HG03064 (cell line): ENCODE measurements at regions not wholly inside any gene's neighbourhood (a gene's known extent, or its start where the extent isn't known, plus 50 kb on each side); places are given as distances from the start of the nearest gene placed in this dataset.

Experiments
- ATAC-seq: cut with Tn5 transposase; IDR thresholded peaks from one replicate; pipeline ENCODE4 v1.9.1; 2021; ENCODE audit warnings: low read depth; ENCODE audit not compliant: unreplicated experiment

GRCh38 chr5:155068616-155069100 is 55.1 kb downstream of the KIF4B start:
- no peak for ATAC-seq

- no peak for ATAC-seq
Observed at GRCh38 chr5:155069961-155070360, 56.4 kb downstream of the KIF4B start.

DNA sequence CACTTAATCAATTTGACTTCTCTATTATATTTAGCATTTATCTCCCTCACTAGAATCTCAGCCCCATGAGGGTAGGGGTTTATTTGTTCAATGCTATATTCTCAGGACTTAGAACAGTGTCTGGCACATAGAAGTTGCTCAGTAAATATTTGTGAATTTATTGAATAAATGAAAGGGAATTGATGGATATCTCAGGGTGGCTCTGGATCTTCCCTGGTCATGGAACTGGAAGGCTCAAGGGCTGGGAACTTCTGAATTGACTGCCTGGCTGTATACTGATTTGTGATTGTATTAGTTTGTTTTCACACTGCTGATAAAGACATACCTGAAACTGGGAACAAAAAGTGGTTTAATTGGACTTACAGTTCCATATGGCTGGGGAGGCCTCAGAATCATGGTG is 57.2 kb downstream of the KIF4B start:
- ATAC-seq = no peak

DNA sequence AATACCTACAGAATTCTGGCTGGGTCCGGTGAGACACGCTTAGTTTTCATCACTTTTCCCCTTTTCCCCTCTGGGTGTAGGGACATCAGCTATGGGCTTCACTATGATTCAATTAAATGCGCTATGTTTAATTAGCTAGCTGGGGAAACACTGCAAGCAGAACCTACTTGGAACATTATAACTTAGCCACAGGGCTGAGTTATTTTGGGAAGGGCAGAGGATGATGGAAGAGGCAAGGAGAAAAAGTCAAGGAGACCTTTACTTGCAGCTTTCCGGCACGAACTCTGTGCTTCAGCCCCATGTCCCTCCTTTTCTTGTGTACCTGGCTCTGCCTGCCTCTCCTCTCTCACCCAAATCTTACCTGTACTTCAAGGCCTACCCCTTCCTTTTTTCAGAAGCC is 62.8 kb downstream of the KIF4B start:
- no peak for ATAC-seq

GRCh38 chr5:155079698-155080097 is 66.1 kb downstream of the KIF4B start:
- no peak for ATAC-seq

DNA sequence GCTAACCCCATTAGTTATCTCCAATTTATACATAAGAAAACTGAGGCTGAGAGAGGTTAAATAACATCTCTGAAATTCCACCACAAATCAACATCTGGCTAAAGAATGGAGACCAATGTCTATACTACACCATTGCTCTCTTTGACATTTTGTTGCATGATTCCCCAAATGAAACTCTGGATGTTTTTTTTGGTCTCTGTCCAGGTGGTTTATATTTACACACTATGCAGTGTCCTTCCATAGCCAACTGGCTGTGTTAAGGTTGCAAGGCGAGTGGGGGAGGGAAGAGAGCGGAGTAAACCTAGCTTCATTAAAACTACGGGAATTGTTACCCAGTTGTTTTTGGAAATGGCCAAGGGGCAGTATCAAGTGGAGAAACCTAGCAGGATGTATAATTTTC is 67.2 kb downstream of the KIF4B start:
- ATAC-seq = no peak

GRCh38 chr5:155081618-155082017 is 68.1 kb downstream of the KIF4B start:
- no peak for ATAC-seq

DNA sequence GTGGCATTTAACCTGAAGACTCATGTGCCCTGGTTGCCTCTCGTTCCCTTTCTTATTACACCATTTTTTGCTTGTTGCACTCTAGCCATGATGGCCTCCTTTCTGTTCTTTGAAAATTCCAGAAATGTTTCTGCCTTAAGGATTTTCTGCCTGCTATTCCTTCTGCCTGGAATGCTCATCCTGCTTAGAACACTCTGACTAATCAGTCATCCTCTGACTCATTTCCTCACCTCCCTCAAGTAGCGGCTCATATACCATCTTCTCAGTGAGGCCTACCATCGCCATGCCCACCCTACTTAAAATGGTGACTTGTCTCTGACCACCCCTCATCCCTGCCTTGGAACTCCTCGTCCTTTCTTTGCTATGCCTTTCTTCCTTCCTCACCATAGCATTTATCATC is 68.8 kb downstream of the KIF4B start:
- ATAC-seq = no peak

DNA sequence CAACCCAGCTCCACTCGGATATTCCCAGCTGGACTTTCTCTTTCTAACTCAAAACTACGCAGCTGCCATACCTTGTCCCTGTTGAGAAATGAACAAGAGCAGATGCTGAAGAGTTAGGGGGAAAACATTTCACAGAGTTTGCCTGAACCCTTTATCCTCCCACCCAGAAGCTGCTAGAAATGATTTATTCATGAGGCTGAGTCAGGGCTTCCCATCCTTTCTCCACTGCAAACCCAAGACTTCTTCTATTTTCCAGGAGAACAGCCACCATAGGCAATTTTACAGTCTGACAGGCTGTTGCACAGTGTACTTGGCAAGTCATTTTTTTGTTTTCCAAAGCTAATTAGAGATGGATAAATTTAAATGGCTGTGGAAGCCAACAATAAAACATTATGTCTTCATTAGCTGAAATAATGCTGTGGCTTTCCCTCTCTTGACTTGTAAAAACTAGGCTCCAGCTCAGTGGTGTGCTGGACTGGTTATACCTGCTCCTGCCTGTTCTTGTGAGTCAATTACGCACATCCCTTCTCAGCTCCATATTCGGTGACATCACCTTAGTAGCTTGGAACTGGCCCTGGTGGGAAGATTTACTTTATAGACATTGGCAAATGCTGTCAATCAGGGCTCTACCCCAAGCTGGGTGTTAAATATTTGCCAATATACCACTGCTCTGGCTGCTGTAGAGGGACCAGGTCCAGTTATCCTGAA is 71.9 kb downstream of the KIF4B start:
- ATAC-seq = no peak

GRCh38 chr5:155087036-155087435 is 73.5 kb downstream of the KIF4B start:
- ATAC-seq = no peak

DNA sequence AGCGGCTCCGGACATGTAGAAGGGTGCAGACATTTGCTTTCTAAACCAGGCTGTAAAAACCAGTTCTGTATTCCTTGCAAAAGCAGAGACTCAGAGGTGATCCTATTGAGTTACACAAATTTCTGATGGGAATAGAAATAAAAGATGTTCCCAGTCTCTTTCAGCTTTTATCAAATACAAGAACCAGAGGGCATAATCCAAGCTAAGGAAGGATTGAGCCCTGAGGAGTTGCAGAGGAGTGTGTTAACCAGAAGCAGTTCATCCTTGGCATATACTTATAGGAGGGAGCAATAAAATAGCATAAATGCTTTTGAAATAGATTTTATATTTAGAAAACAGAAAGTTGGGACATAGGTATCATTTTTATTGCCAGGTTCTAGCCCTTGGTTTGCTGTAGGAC is 75.3 kb downstream of the KIF4B start:
- ATAC-seq = no peak

GRCh38 chr5:155089643-155090042 is 76.1 kb downstream of the KIF4B start:
- no peak for ATAC-seq

GRCh38 chr5:155091063-155091648 is 77.6 kb downstream of the KIF4B start:
- no peak for ATAC-seq

DNA sequence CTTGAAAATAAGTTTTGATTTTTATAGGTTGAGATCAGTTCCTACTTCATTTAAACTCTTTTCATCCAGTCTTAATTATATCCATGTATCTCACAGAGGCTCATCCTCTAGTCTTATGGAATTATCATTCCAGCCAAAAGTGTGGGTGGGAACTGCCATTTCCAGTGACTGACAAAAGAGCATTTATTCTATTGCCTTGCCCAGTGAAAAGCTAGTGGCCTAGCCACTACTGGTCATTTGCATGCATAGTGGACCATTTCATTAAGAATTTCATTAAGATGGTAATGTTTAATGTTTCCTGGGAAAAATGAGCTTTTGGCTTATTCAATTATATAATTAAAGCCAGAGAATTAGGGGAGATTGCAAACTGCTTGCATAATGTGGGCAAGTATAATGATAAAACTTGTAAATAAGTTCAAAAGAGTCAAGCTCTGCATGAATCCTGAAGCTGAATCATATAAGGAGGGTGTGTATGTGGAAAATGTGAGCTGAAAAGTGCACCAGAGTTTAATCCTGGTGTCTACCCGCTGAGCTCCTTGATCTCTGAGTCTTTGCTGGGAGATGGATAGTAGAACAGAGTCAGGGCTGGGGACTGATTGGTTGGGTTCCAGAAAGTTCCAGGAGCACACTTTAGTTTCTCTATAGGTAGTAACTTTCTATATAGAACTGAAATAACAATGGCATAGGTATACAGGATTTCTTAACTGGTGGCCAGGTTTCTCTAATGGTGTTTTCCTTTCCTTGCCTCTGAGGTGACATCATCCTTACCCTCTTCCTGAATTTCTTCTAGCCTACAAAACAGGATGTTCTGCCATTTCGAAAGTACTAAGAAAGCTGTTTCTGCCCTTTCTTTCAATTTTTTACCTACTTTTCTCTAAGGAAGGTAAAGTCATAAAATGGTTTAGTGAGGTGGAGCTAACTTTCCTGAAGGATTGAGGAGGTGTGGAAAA is 78.5 kb downstream of the KIF4B start:
- ATAC-seq = no peak

- ATAC-seq = no peak
Observed at GRCh38 chr5:155094455-155094854, 80.9 kb downstream of the KIF4B start.

DNA sequence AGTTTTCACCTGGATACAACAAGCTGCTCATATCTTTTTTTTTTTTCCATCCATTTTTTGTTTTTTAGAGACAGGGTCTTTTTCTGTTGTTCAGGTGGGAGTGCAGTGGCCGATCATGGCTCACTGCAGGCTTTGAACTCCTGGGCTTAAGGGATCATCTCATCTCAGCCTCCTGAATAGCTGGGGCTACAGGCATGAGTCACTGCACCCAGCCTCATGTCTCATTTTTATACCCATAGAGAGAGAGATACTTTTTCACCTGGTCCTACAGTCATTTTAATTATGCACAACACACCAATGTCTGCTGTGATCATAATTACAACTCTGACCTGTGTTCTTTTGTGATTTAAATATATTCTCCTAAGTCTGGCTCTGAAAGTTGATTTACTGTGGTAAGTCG is 84.4 kb downstream of the KIF4B start:
- no peak for ATAC-seq

DNA sequence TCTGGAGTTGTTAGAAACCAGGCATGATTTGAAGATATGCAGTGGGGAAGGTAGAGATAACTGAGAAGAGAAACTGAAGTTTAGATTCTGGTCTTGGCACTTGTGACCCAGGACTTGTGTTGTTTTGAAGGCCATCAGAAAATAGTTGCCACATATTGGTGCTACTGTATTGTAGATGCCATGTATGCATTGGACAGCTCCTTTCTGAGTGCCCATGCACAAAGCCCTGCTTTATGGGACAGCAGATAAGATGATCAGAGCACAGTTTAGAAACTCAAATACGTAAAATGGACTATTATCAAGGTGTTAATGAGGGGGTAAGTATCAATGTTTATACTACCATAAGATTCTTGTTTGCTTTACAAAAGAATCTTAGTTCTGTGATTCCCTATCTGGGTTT is 84.9 kb downstream of the KIF4B start:
- ATAC-seq = no peak

- ATAC-seq = no peak
Observed at GRCh38 chr5:155101697-155102096, 88.1 kb downstream of the KIF4B start.

- ATAC-seq = no peak
Observed at GRCh38 chr5:155103146-155103545, 89.6 kb downstream of the KIF4B start.

DNA sequence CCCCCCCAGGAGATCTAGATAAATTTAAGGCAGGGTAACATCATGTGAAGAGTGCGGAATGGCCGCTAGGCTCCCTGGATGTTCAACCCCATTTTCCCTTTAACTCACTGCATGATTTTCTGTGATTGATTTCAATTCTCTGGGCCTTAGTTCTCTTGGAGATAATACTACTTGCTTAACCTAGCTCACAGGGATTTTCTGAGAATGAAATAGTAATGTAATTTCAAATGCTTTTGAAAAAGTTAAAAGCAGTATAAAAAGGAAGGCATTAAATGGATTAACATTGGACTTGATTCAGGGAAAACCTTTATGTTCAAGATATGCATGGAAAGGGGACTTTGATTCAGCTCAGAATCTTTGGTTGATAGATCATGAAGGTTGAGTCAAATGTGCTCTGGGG is 90.9 kb downstream of the KIF4B start:
- ATAC-seq = no peak

DNA sequence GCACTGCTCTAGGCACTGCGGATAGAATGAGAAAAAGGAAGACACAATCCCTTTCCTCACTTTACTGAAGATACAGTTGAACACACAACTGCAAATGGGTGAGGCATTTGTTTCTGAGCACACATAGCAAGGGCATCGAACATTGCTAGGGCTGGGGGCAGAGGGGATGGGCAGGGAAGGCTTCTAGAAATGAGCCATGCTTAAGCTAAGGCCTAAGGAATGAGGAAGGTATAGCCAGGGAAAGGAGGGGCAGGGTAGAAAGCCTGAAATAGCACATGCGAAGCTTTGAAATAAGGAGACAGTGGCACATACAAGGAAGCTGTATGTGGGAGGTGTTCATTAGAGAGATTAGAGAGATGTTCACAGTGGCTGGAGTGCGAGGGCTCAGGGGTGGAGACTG is 92.7 kb downstream of the KIF4B start:
- no peak for ATAC-seq
